ENCODE measurements at regions not wholly inside any gene's neighbourhood (a gene's known extent, or its start where the extent isn't known, plus 50 kb on each side); places are given as distances from the start of the nearest gene placed in this dataset.

- H3K4me1 ChIP-seq (ENCODE audit: control insufficient read depth, insufficient read depth, low read length): no peaks in the 10 kb centered on the region
- H3K27me3 ChIP-seq (ENCODE audit: control insufficient read depth, insufficient read depth, low read length): no peaks in the 10 kb centered on the region
- no peak overlapping the region for H3K4me3 ChIP-seq (ENCODE audit: low read depth, low read length)
- no peaks in the 10 kb centered on the region for H3K36me3 ChIP-seq (ENCODE audit: control insufficient read depth, insufficient read depth, low read length)
- H3K9me3 ChIP-seq (ENCODE audit: control insufficient read depth, insufficient read depth, low read length): no peaks in the 10 kb centered on the region
- H3K9ac ChIP-seq (ENCODE audit: low read depth, low read length): no peak overlapping the region
Observed at GRCh38 chr17:33416131-33416530, 123.0 kb upstream of the ASIC2 start.

GRCh38 chr17:33421933-33422332, 128.8 kb upstream of the ASIC2 start:
- Histone ChIP-seq H3K4me1 (ENCODE audit: control insufficient read depth, insufficient read depth, low read length) (no peaks in the 10 kb centered on the region), H3K27me3 (ENCODE audit: control insufficient read depth, insufficient read depth, low read length) (no peaks in the 10 kb centered on the region), H3K9me3 (ENCODE audit: control insufficient read depth, insufficient read depth, low read length) (no peaks in the 10 kb centered on the region), H3K36me3 (ENCODE audit: control insufficient read depth, insufficient read depth, low read length) (no peaks in the 10 kb centered on the region), H3K4me3 (ENCODE audit: low read depth, low read length) (no peak overlapping the region), H3K9ac (ENCODE audit: low read depth, low read length) (no peak overlapping the region)

GRCh38 chr17:33433581-33433980, 140.5 kb upstream of the ASIC2 start:
- H3K9me3 ChIP-seq (ENCODE audit: control insufficient read depth, insufficient read depth, low read length): no peaks in the 10 kb centered on the region
- no peak overlapping the region for H3K4me3 ChIP-seq (ENCODE audit: low read depth, low read length)
- no peaks in the 10 kb centered on the region for H3K4me1 ChIP-seq (ENCODE audit: control insufficient read depth, insufficient read depth, low read length)
- H3K36me3 ChIP-seq (ENCODE audit: control insufficient read depth, insufficient read depth, low read length): no peaks in the 10 kb centered on the region
- H3K27me3 ChIP-seq (ENCODE audit: control insufficient read depth, insufficient read depth, low read length): no peaks in the 10 kb centered on the region
- H3K9ac ChIP-seq (ENCODE audit: low read depth, low read length): no peak overlapping the region

GRCh38 chr17:33434841-33435240, 141.7 kb upstream of the ASIC2 start:
- H3K36me3 ChIP-seq (ENCODE audit: control insufficient read depth, insufficient read depth, low read length): no peaks in the 10 kb centered on the region
- H3K27me3 ChIP-seq (ENCODE audit: control insufficient read depth, insufficient read depth, low read length): no peaks in the 10 kb centered on the region
- H3K4me1 ChIP-seq (ENCODE audit: control insufficient read depth, insufficient read depth, low read length): no peaks in the 10 kb centered on the region
- no peak overlapping the region for H3K9ac ChIP-seq (ENCODE audit: low read depth, low read length)
- no peaks in the 10 kb centered on the region for H3K9me3 ChIP-seq (ENCODE audit: control insufficient read depth, insufficient read depth, low read length)
- no peak overlapping the region for H3K4me3 ChIP-seq (ENCODE audit: low read depth, low read length)

- H3K9ac ChIP-seq (ENCODE audit: low read depth, low read length): no peak overlapping the region
Observed at GRCh38 chr17:33435721-33436301, 142.7 kb upstream of the ASIC2 start.

GRCh38 chr17:33436321-33436720, 143.2 kb upstream of the ASIC2 start:
- Histone ChIP-seq H3K9ac (ENCODE audit: low read depth, low read length) (no peak overlapping the region), H3K27me3 (ENCODE audit: control insufficient read depth, insufficient read depth, low read length) (no peaks in the 10 kb centered on the region), H3K9me3 (ENCODE audit: control insufficient read depth, insufficient read depth, low read length) (no peaks in the 10 kb centered on the region), H3K4me3 (ENCODE audit: low read depth, low read length) (no peak overlapping the region), H3K4me1 (ENCODE audit: control insufficient read depth, insufficient read depth, low read length) (no peaks in the 10 kb centered on the region), H3K36me3 (ENCODE audit: control insufficient read depth, insufficient read depth, low read length) (no peaks in the 10 kb centered on the region)

More at GRCh38 chr17:33435721-33436301, 142.7 kb upstream of the ASIC2 start:
- Histone ChIP-seq H3K4me3 (ENCODE audit: low read depth, low read length) (no peak overlapping the region), H3K36me3 (ENCODE audit: control insufficient read depth, insufficient read depth, low read length) (no peaks in the 10 kb centered on the region), H3K9me3 (ENCODE audit: control insufficient read depth, insufficient read depth, low read length) (no peaks in the 10 kb centered on the region), H3K4me1 (ENCODE audit: control insufficient read depth, insufficient read depth, low read length) (no peaks in the 10 kb centered on the region), H3K27me3 (ENCODE audit: control insufficient read depth, insufficient read depth, low read length) (no peaks in the 10 kb centered on the region)

- Histone ChIP-seq H3K4me1 (ENCODE audit: control insufficient read depth, insufficient read depth, low read length) (no peaks in the 10 kb centered on the region), H3K4me3 (ENCODE audit: low read depth, low read length) (no peak overlapping the region), H3K27me3 (ENCODE audit: control insufficient read depth, insufficient read depth, low read length) (no peaks in the 10 kb centered on the region), H3K9ac (ENCODE audit: low read depth, low read length) (no peak overlapping the region), H3K36me3 (ENCODE audit: control insufficient read depth, insufficient read depth, low read length) (no peaks in the 10 kb centered on the region), H3K9me3 (ENCODE audit: control insufficient read depth, insufficient read depth, low read length) (no peaks in the 10 kb centered on the region)
Observed at GRCh38 chr17:33438139-33438538, 145.0 kb upstream of the ASIC2 start.

GRCh38 chr17:33438578-33438977, 145.5 kb upstream of the ASIC2 start:
- Histone ChIP-seq H3K27me3 (ENCODE audit: control insufficient read depth, insufficient read depth, low read length) (no peaks in the 10 kb centered on the region), H3K9me3 (ENCODE audit: control insufficient read depth, insufficient read depth, low read length) (no peaks in the 10 kb centered on the region), H3K36me3 (ENCODE audit: control insufficient read depth, insufficient read depth, low read length) (no peaks in the 10 kb centered on the region)

GRCh38 chr17:33442320-33442719, 149.2 kb upstream of the ASIC2 start:
- no peaks in the 10 kb centered on the region for H3K27me3 ChIP-seq (ENCODE audit: control insufficient read depth, insufficient read depth, low read length)
- no peaks in the 10 kb centered on the region for H3K4me1 ChIP-seq (ENCODE audit: control insufficient read depth, insufficient read depth, low read length)
- no peaks in the 10 kb centered on the region for H3K9me3 ChIP-seq (ENCODE audit: control insufficient read depth, insufficient read depth, low read length)
- no peaks in the 10 kb centered on the region for H3K36me3 ChIP-seq (ENCODE audit: control insufficient read depth, insufficient read depth, low read length)
- H3K9ac ChIP-seq (ENCODE audit: low read depth, low read length): no peak overlapping the region
- no peak overlapping the region for H3K4me3 ChIP-seq (ENCODE audit: low read depth, low read length)

More at GRCh38 chr17:33438578-33438977, 145.5 kb upstream of the ASIC2 start:
- Histone ChIP-seq H3K4me3 (ENCODE audit: low read depth, low read length) (no peak overlapping the region), H3K9ac (ENCODE audit: low read depth, low read length) (no peak overlapping the region), H3K4me1 (ENCODE audit: control insufficient read depth, insufficient read depth, low read length) (no peaks in the 10 kb centered on the region)

- H3K36me3 ChIP-seq (ENCODE audit: control insufficient read depth, insufficient read depth, low read length): no peaks in the 10 kb centered on the region
- H3K9ac ChIP-seq (ENCODE audit: low read depth, low read length): no peak overlapping the region
- no peaks in the 10 kb centered on the region for H3K9me3 ChIP-seq (ENCODE audit: control insufficient read depth, insufficient read depth, low read length)
- H3K4me3 ChIP-seq (ENCODE audit: low read depth, low read length): no peak overlapping the region
- no peaks in the 10 kb centered on the region for H3K4me1 ChIP-seq (ENCODE audit: control insufficient read depth, insufficient read depth, low read length)
- H3K27me3 ChIP-seq (ENCODE audit: control insufficient read depth, insufficient read depth, low read length): no peaks in the 10 kb centered on the region
Observed at GRCh38 chr17:33444731-33445130, 151.6 kb upstream of the ASIC2 start.

GRCh38 chr17:33447090-33447489, 154.0 kb upstream of the ASIC2 start:
- H3K4me1 ChIP-seq (ENCODE audit: control insufficient read depth, insufficient read depth, low read length): no peaks in the 10 kb centered on the region
- no peak overlapping the region for H3K4me3 ChIP-seq (ENCODE audit: low read depth, low read length)
- H3K27me3 ChIP-seq (ENCODE audit: control insufficient read depth, insufficient read depth, low read length): peaks cover 10% of the 10 kb centered on the region
- no peaks in the 10 kb centered on the region for H3K36me3 ChIP-seq (ENCODE audit: control insufficient read depth, insufficient read depth, low read length)
- no peak overlapping the region for H3K9ac ChIP-seq (ENCODE audit: low read depth, low read length)
- no peaks in the 10 kb centered on the region for H3K9me3 ChIP-seq (ENCODE audit: control insufficient read depth, insufficient read depth, low read length)

- H3K27me3 ChIP-seq (ENCODE audit: control insufficient read depth, insufficient read depth, low read length): peaks cover 35% of the 10 kb centered on the region
- no peak overlapping the region for H3K9ac ChIP-seq (ENCODE audit: low read depth, low read length)
- no peaks in the 10 kb centered on the region for H3K36me3 ChIP-seq (ENCODE audit: control insufficient read depth, insufficient read depth, low read length)
- no peak overlapping the region for H3K4me3 ChIP-seq (ENCODE audit: low read depth, low read length)
- peaks cover 2% of the 10 kb centered on the region for H3K4me1 ChIP-seq (ENCODE audit: control insufficient read depth, insufficient read depth, low read length)
- H3K9me3 ChIP-seq (ENCODE audit: control insufficient read depth, insufficient read depth, low read length): no peaks in the 10 kb centered on the region
Observed at GRCh38 chr17:33451221-33451620, 158.1 kb upstream of the ASIC2 start.
